Activated CD4-positive, CD25-positive, alpha-beta regulatory T cell treated with anti-CD3 and anti-CD28 coated beads, Interleukin-2, amount 50 U/mL, for 72 hours (primary cell): ENCODE measurements at regions not wholly inside any gene's neighbourhood (a gene's known extent, or its start where the extent isn't known, plus 50 kb on each side); places are given as distances from the start of the nearest gene placed in this dataset.

Experiments used
- DNase-seq: peaks from one replicate; pipeline ENCODE4 v3.0.0; 2021

GRCh38 chr11:104522123-104522522, 358.2 kb upstream of the PDGFD start:
- no peak for DNase-seq

GRCh38 chr11:104510169-104510568, 346.2 kb upstream of the PDGFD start:
- DNase-seq: no peak

GRCh38 chr11:104490182-104490581, 326.2 kb upstream of the PDGFD start:
- no peak for DNase-seq

- DNase-seq: no peak
These were observed 324.6 kb upstream of the PDGFD start for GRCh38 chr11:104488561-104488960.

- DNase-seq: no peak
These were observed 323.3 kb upstream of the PDGFD start for GRCh38 chr11:104487046-104487806.

- DNase-seq: no peak
These were observed 321.0 kb upstream of the PDGFD start for GRCh38 chr11:104484804-104485554.

GRCh38 chr11:104476898-104477297, 313.0 kb upstream of the PDGFD start:
- no peak for DNase-seq

- no peak for DNase-seq
These were observed 312.5 kb upstream of the PDGFD start for GRCh38 chr11:104476454-104476853.

- DNase-seq: no peak
These were observed 303.5 kb upstream of the PDGFD start for GRCh38 chr11:104467404-104467803.

GRCh38 chr11:104465321-104465720, 301.4 kb upstream of the PDGFD start:
- no peak for DNase-seq

- DNase-seq: no peak
These were observed 300.7 kb upstream of the PDGFD start for GRCh38 chr11:104464691-104465090.

GRCh38 chr11:104462341-104462740, 298.4 kb upstream of the PDGFD start:
- no peak for DNase-seq

- no peak for DNase-seq
These were observed 287.4 kb upstream of the PDGFD start for GRCh38 chr11:104451197-104451893.

GRCh38 chr11:104443387-104443786, 279.4 kb upstream of the PDGFD start:
- no peak for DNase-seq

- no peak for DNase-seq
These were observed 278.4 kb upstream of the PDGFD start for GRCh38 chr11:104442321-104442720.

- DNase-seq: no peak
These were observed 271.5 kb upstream of the PDGFD start for GRCh38 chr11:104435494-104435893.

GRCh38 chr11:104433751-104434150, 269.8 kb upstream of the PDGFD start:
- no peak for DNase-seq

- DNase-seq: no peak
These were observed 269.0 kb upstream of the PDGFD start for GRCh38 chr11:104432981-104433380.

- DNase-seq: no peak
These were observed 268.6 kb upstream of the PDGFD start for GRCh38 chr11:104432526-104432925.

- DNase-seq: no peak
These were observed 258.5 kb upstream of the PDGFD start for GRCh38 chr11:104422324-104422944.

- no peak for DNase-seq
These were observed 246.4 kb upstream of the PDGFD start for GRCh38 chr11:104410336-104410735.

GRCh38 chr11:104408630-104409029, 244.7 kb upstream of the PDGFD start:
- no peak for DNase-seq

GRCh38 chr11:104405277-104405676, 241.3 kb upstream of the PDGFD start:
- no peak for DNase-seq
